ENCODE measurements at regions not wholly inside any gene's neighbourhood (a gene's known extent, or its start where the extent isn't known, plus 50 kb on each side); places are given as distances from the start of the nearest gene placed in this dataset.

DNA sequence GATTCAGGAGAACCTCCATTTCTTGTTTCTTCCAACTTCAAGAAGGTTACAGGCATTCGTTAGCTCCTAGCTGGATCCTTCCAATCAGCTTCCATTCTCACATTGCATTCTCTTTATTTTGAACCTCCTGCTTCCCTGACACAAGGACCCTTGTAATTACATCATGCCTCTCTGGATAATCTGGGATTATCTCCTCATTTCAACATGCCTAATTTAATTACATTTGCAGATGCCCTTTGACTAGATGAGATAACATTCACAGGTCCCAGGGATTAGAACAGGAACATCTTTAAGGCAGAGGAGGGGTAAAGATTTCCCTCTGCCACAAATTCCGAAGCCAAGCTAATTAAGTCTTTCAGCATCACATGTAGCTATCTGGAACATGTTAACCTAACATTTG, 753.8 kb upstream of the PCDH7 start:
- TF ChIP-seq, protein P1, sequence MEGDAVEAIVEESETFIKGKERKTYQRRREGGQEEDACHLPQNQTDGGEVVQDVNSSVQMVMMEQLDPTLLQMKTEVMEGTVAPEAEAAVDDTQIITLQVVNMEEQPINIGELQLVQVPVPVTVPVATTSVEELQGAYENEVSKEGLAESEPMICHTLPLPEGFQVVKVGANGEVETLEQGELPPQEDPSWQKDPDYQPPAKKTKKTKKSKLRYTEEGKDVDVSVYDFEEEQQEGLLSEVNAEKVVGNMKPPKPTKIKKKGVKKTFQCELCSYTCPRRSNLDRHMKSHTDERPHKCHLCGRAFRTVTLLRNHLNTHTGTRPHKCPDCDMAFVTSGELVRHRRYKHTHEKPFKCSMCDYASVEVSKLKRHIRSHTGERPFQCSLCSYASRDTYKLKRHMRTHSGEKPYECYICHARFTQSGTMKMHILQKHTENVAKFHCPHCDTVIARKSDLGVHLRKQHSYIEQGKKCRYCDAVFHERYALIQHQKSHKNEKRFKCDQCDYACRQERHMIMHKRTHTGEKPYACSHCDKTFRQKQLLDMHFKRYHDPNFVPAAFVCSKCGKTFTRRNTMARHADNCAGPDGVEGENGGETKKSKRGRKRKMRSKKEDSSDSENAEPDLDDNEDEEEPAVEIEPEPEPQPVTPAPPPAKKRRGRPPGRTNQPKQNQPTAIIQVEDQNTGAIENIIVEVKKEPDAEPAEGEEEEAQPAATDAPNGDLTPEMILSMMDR (conservative IDR thresholded peaks at IDR 0.05; ENCODE audit: low read length) = no peak
- TF ChIP-seq EZH2phosphoT487 (IDR thresholded peaks at IDR 0.05; ENCODE audit: borderline replicate concordance, low read depth, low read length) = no peak
